HG03469 (cell line): ENCODE measurements at regions not wholly inside any gene's neighbourhood (a gene's known extent, or its start where the extent isn't known, plus 50 kb on each side); places are given as distances from the start of the nearest gene placed in this dataset.

ENCODE experiments used
- ATAC-seq: cut with Tn5 transposase; IDR thresholded peaks from one replicate; pipeline ENCODE4 v1.9.1; 2021; ENCODE audit warnings: mild to moderate bottlenecking, moderate library complexity, moderate number of reproducible peaks; ENCODE audit not compliant: unreplicated experiment

GRCh38 chr2:457262-457661 lies 169.4 kb upstream of the ALKAL2 start:
- ATAC-seq: no peak

- no peak for ATAC-seq
Observed at GRCh38 chr2:455913-456312, 168.0 kb upstream of the ALKAL2 start.

- ATAC-seq: no peak
Observed at GRCh38 chr2:455015-455705, 167.3 kb upstream of the ALKAL2 start.

- no peak for ATAC-seq
Observed at GRCh38 chr2:453132-453531, 165.2 kb upstream of the ALKAL2 start.

GRCh38 chr2:451495-451894 lies 163.6 kb upstream of the ALKAL2 start:
- no peak for ATAC-seq

GRCh38 chr2:449246-450067 lies 161.6 kb upstream of the ALKAL2 start:
- ATAC-seq: no peak

- no peak for ATAC-seq
Observed at GRCh38 chr2:447902-448665, 160.2 kb upstream of the ALKAL2 start.

GRCh38 chr2:446963-447530 lies 159.2 kb upstream of the ALKAL2 start:
- ATAC-seq: no peak

- ATAC-seq: no peak
Observed at GRCh38 chr2:446303-446874, 158.5 kb upstream of the ALKAL2 start.

- no peak for ATAC-seq
Observed at GRCh38 chr2:445896-446295, 158.0 kb upstream of the ALKAL2 start.

GRCh38 chr2:444937-445884 lies 157.3 kb upstream of the ALKAL2 start:
- no peak for ATAC-seq

GRCh38 chr2:443741-444140 lies 155.8 kb upstream of the ALKAL2 start:
- ATAC-seq: no peak

GRCh38 chr2:443216-443615 lies 155.3 kb upstream of the ALKAL2 start:
- no peak for ATAC-seq

GRCh38 chr2:441258-442022 lies 153.5 kb upstream of the ALKAL2 start:
- peak; percentile 43 for ATAC-seq

- ATAC-seq: no peak
Observed at GRCh38 chr2:440403-440740, 152.5 kb upstream of the ALKAL2 start.

- ATAC-seq: no peak
Observed at GRCh38 chr2:439556-440402, 151.9 kb upstream of the ALKAL2 start.

- no peak for ATAC-seq
Observed at GRCh38 chr2:439077-439476, 151.2 kb upstream of the ALKAL2 start.

- peak; percentile 98 for ATAC-seq
Observed at GRCh38 chr2:437756-438393, 150.0 kb upstream of the ALKAL2 start.
